ENCODE measurements at regions not wholly inside any gene's neighbourhood (a gene's known extent, or its start where the extent isn't known, plus 50 kb on each side); places are given as distances from the start of the nearest gene placed in this dataset.
A peak's percentile ranks its signal among the peaks of the same experiment; 100 is the strongest.
"Not testable (repeated sequence)": the region's sequence is repeated elsewhere in the genome, so short reads cannot be mapped to it uniquely, and the experiment has no call there.

DNA sequence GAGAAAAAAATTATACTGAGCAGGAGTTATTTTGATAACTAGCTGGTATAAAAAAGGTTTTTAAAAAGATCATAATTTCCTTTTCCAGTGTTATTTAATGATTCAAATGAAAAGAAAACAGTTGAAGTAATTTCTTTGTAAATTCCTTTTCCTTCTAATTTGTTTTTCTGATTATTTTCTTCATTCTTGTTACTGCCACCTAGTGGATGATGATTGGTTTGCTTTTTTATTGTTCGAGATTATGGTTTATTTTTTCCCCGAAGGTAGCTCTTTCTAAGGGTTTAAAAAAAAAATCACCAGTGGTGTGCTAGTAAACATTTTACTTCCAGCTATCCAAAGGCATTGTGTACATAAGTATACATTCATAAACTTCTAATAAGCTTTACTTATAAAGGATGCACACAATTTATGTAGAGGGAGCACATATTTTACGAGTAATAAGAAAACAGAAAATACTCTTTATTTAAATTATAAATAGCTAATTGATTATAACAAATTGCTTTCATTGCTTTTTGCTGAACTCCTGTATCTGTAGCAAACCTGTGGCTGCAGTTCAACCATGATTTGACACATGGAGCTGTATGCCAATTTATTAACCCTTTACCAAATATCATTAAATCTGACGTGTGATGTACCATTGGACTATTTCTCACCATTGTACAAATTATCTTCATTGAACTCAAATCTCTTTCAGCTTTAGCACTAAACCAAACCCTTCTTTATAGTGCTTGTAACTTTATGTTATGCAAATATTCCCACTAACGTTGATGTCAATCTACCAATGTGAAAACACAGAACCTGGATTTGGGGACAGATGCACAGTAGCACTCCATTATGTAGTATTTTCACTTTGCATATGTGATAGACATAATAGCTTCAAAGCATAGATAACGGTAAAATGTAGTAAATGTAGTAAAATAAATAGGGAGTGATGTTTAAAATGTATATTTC is 97.8 kb upstream of the ANK2 start:
- 47 to 51% methylated on average over 6 of the region's 6 CpGs for WGBS, 2 donors (ENCODE audit: low coverage in 1 of 2)
- H3K27ac ChIP-seq = no peak overlapping the region
- no peaks in the 10 kb centered on the region for H3K9me3 ChIP-seq
- H3K4me1 ChIP-seq = peaks cover 0 to 4% (median 0%) of the 10 kb centered on the region in 3 donors
- peak overlapping the region; percentile 9 to 14 for H3K4me3 ChIP-seq
- no peaks in the 10 kb centered on the region for H3K27me3 ChIP-seq
- no peaks in the 10 kb centered on the region for H3K36me3 ChIP-seq
- no peak for ATAC-seq
- TF ChIP-seq POLR2AphosphoS5 (IDR thresholded peaks at IDR 0.05) = no peak
- TF ChIP-seq, protein P1, sequence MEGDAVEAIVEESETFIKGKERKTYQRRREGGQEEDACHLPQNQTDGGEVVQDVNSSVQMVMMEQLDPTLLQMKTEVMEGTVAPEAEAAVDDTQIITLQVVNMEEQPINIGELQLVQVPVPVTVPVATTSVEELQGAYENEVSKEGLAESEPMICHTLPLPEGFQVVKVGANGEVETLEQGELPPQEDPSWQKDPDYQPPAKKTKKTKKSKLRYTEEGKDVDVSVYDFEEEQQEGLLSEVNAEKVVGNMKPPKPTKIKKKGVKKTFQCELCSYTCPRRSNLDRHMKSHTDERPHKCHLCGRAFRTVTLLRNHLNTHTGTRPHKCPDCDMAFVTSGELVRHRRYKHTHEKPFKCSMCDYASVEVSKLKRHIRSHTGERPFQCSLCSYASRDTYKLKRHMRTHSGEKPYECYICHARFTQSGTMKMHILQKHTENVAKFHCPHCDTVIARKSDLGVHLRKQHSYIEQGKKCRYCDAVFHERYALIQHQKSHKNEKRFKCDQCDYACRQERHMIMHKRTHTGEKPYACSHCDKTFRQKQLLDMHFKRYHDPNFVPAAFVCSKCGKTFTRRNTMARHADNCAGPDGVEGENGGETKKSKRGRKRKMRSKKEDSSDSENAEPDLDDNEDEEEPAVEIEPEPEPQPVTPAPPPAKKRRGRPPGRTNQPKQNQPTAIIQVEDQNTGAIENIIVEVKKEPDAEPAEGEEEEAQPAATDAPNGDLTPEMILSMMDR (IDR thresholded peaks at IDR 0.05) = peak; percentile 28 to 59 (median 47)

DNA sequence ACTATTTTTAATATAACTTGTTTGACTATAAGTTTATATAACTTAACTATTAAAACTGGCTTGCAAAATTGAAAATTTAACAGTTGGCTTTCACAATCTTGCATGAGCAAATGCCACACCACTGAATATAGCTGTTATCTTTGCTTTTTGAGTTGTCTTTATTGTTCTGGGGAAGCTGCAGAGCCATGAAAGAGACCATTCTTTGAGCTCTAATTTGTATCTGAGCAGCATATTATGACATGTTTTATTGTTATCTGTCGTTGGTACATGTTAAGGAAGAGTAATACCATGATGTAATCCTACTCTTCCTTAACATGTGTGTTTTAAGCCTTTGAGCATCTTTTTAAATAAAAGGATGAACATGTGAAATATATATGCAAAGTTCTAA is 97.1 kb upstream of the ANK2 start:
- Histone ChIP-seq H3K36me3 (no peaks in the 10 kb centered on the region), H3K4me3 (no peak overlapping the region), H3K27me3 (no peaks in the 10 kb centered on the region), H3K9me3 (no peaks in the 10 kb centered on the region), H3K4me1 (peaks cover 0 to 4% (median 0%) of the 10 kb centered on the region in 3 donors), H3K27ac (no peak overlapping the region)
- no peak for TF ChIP-seq EP300 (IDR thresholded peaks at IDR 0.05)
- TF ChIP-seq, protein P1 (IDR thresholded peaks at IDR 0.05) = no peak
- no peak for TF ChIP-seq POLR2A (IDR thresholded peaks at IDR 0.05)
- no peak for TF ChIP-seq POLR2AphosphoS5 (IDR thresholded peaks at IDR 0.05)
- 42 to 64% methylated on average over 1 of the region's 1 CpG for WGBS, 2 donors (ENCODE audit: low coverage in 1 of 2)
- ATAC-seq = no peak

DNA sequence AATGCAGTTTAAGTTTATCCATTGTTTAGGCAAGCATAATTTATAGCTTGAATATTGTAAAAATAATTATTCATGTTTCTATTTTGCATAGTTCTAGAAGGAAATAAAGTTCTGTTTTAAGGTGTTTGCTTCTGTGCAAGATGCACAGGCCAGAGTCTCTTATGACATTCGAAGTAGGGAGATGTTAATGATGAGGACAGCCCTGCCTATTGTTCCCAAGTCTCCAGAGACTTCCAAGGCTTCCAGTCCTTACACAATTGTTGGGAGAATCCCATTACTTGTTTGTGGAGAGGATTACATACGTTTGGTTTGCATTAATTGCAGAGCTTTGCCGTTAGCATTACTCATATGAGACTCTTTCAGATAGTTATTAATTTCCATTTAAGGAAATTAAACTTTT is 96.2 kb upstream of the ANK2 start:
- WGBS, 2 donors (ENCODE audit: low coverage in 1 of 2) = 59 to 88% methylated on average over 3 of the region's 3 CpGs
- TF ChIP-seq, protein P1 (IDR thresholded peaks at IDR 0.05) = no peak
- TF ChIP-seq POLR2AphosphoS5 (IDR thresholded peaks at IDR 0.05) (no peak), POLR2A (IDR thresholded peaks at IDR 0.05) (no peak)
- Histone ChIP-seq H3K36me3 (no peaks in the 10 kb centered on the region), H3K4me1 (peaks cover 0 to 4% (median 0%) of the 10 kb centered on the region in 3 donors), H3K27ac (no peak overlapping the region), H3K27me3 (no peaks in the 10 kb centered on the region), H3K4me3 (no peak overlapping the region), H3K9me3 (no peaks in the 10 kb centered on the region)
- no peak for ATAC-seq

DNA sequence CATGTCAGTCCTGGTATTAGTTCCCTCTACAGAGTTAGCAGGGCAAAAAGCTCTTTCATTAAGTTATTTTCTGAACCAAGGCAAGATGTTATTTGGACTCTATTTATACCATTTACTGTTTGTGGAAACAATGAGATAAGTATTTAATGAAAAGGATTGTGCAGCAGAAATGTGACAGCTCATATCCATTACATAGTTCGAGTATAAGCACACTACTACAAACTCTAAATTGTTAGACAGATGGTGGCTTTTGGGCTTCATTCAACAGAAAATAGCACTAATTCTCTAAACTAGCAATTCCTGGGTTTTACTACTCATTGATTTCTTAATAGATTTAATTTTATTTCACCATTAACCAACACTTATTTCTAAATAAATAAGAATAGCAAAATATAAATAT is 95.2 kb upstream of the ANK2 start:
- ATAC-seq = no peak
- 27 to 55% methylated on average over 1 of the region's 1 CpG for WGBS, 2 donors (ENCODE audit: low coverage in 1 of 2)

DNA sequence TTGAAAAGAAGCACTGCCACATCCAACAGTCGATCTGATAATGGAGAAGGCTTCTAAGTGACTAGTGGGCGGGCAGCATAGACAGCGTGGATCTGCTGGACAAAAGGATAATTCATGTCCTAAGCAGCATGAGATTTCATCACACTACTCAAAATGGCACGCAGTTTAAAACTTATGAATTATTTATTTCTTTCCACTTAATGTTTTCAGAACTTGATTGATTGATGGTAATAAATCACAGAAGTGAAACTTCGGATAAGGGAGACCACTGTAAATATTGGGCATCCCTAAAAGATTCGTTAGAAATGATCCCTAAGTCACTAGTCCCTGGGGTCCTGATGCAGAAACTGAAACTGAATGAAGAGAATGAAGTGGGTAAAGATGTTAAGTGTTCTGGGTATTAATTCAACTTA is 93.0 kb upstream of the ANK2 start:
- TF ChIP-seq POLR2AphosphoS5 (IDR thresholded peaks at IDR 0.05) (no peak), POLR2A (IDR thresholded peaks at IDR 0.05) (no peak), EP300 (IDR thresholded peaks at IDR 0.05) (no peak)
- TF ChIP-seq, protein P1 (IDR thresholded peaks at IDR 0.05) = no peak
- Histone ChIP-seq H3K36me3 (no peaks in the 10 kb centered on the region), H3K27ac (no peak overlapping the region), H3K4me3 (no peak overlapping the region), H3K4me1 (peaks cover 0 to 4% (median 0%) of the 10 kb centered on the region in 3 donors), H3K9me3 (no peaks in the 10 kb centered on the region), H3K27me3 (no peaks in the 10 kb centered on the region)
- no peak for ATAC-seq
- 83 to 84% methylated on average over 5 to 6 of the region's 6 CpGs for WGBS, 2 donors (ENCODE audit: low coverage in 1 of 2)

More for the DNA sequence above, 95.2 kb upstream of the ANK2 start:
- H3K4me3 ChIP-seq = no peak overlapping the region
- H3K27me3 ChIP-seq = no peaks in the 10 kb centered on the region
- no peaks in the 10 kb centered on the region for H3K36me3 ChIP-seq
- no peaks in the 10 kb centered on the region for H3K9me3 ChIP-seq
- peaks cover 0 to 4% (median 0%) of the 10 kb centered on the region in 3 donors for H3K4me1 ChIP-seq
- TF ChIP-seq EP300 (IDR thresholded peaks at IDR 0.05) = no peak
- H3K27ac ChIP-seq = no peak overlapping the region

DNA sequence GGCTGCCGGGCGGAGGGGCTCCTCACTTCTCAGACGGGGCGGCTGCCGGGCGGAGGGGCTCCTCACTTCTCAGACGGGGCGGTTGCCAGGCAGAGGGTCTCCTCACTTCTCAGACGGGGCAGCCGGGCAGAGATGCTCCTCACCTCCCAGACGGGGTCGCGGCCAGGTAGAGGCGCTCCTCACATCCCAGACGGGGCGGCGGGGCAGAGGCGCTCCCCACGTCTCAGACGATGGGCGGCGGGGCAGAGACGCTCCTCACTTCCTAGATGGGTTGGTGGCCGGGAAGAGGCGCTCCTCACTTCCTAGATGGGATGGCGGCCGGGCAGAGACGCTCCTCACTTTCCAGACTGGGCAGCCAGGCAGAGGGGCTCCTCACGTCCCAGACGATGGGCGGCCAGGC is 91.7 kb upstream of the ANK2 start:
- ATAC-seq, H3K27ac ChIP-seq: not testable (repeated sequence)
- no CpG with 5 or more reads among the region's 31 CpGs for WGBS, 2 donors (ENCODE audit: low coverage in 1 of 2)

More for the DNA sequence above, 91.7 kb upstream of the ANK2 start:
- H3K4me3 ChIP-seq, H3K4me1 ChIP-seq, H3K27me3 ChIP-seq, H3K9me3 ChIP-seq, H3K36me3 ChIP-seq: not testable (repeated sequence)

Data from gastroesophageal sphincter (tissue), 4 donors.